ENCODE measurements at regions not wholly inside any gene's neighbourhood (a gene's known extent, or its start where the extent isn't known, plus 50 kb on each side); places are given as distances from the start of the nearest gene placed in this dataset.

DNA sequence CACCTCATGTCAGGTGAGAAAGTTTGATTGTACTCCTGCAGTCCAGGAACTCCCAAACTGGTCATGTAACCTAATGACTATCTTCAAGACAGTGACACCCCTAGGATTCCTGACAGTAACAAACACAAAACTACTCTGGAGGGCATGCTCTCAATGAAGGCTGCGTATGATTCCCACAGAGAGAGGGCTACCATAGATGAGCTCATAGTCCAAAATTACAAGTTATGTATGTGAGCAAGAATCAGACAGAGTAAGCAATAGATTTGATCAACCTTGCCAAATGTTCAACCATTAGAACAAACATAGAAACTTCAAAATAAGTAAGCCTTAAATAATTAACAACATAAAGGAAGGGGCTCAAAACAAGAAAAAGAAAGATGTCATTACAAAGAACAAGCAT is 158.1 kb downstream of the COPRS start:
- H3K27ac ChIP-seq: no peak overlapping the region
- no peak overlapping the region for H3K4me3 ChIP-seq
- TF ChIP-seq, protein P1, sequence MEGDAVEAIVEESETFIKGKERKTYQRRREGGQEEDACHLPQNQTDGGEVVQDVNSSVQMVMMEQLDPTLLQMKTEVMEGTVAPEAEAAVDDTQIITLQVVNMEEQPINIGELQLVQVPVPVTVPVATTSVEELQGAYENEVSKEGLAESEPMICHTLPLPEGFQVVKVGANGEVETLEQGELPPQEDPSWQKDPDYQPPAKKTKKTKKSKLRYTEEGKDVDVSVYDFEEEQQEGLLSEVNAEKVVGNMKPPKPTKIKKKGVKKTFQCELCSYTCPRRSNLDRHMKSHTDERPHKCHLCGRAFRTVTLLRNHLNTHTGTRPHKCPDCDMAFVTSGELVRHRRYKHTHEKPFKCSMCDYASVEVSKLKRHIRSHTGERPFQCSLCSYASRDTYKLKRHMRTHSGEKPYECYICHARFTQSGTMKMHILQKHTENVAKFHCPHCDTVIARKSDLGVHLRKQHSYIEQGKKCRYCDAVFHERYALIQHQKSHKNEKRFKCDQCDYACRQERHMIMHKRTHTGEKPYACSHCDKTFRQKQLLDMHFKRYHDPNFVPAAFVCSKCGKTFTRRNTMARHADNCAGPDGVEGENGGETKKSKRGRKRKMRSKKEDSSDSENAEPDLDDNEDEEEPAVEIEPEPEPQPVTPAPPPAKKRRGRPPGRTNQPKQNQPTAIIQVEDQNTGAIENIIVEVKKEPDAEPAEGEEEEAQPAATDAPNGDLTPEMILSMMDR (IDR thresholded peaks at IDR 0.05): no peak
- no peak for DNase-seq (ENCODE audit: low spot score)

DNA sequence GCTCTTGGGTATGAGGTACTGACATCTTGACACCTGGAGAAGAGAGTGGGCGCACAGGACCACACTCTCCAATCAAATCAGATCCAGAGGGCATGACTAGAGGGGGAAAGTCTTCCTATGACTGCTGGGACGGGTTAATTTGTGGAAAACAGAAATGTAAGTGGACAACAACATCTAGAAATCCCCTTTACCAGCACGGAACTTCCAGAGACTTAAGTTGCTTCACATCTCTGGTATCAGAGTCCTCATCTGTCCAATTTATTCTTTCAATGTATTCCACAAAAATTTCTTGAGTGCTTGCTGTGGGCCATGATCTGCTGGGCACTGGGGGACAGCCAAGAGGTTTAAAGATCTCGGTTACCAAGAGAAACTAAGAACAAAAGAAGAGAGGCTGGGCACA is 159.2 kb downstream of the COPRS start:
- H3K4me3 ChIP-seq: no peak overlapping the region
- DNase-seq (ENCODE audit: low spot score): no peak
- H3K27ac ChIP-seq: no peak overlapping the region
- TF ChIP-seq, protein P1 (IDR thresholded peaks at IDR 0.05): no peak

DNA sequence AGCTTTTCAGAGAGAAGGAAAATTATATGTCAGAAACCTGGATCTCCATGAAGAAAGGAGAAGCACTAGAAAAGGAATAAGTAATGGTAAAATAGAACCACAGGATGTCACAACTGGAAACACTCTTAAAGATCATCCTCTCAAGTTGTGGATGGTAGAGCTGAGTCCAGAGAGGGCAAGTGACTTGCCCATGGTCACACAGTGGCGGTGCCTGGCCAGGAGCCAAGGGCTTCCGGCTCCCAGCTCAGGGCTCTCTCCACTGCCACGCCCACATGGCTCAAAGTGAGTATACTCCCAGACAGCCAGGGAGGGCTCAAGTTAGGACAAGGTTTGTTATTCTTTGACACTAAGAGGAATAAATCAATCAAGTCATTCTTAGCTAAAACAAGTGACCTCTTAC is 159.8 kb downstream of the COPRS start:
- DNase-seq (ENCODE audit: low spot score): no peak
- H3K4me3 ChIP-seq: no peak overlapping the region
- TF ChIP-seq, protein P1 (IDR thresholded peaks at IDR 0.05): no peak
- H3K27ac ChIP-seq: no peak overlapping the region

DNA sequence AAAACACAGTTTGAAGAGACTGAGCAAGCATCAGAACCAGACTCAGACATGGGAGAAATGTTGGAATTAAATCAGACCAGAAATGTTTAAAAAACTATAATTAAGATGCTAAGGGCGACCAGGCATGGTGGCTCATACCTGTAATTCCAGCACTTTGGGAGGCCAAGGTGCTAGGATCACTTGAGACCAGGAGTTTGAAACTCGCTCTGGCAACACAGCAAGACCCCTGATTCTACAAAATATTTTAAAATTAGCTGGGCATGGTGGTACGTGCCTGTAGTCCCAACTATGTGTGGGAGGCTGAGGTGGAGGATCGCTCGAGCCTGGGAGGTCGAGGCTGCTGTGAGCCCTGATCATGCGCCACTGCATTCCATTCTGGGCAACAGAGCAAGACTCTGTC is 160.3 kb downstream of the COPRS start:
- no peak overlapping the region for H3K27ac ChIP-seq
- no peak for DNase-seq (ENCODE audit: low spot score)
- TF ChIP-seq, protein P1 (IDR thresholded peaks at IDR 0.05): no peak
- no peak overlapping the region for H3K4me3 ChIP-seq

DNA sequence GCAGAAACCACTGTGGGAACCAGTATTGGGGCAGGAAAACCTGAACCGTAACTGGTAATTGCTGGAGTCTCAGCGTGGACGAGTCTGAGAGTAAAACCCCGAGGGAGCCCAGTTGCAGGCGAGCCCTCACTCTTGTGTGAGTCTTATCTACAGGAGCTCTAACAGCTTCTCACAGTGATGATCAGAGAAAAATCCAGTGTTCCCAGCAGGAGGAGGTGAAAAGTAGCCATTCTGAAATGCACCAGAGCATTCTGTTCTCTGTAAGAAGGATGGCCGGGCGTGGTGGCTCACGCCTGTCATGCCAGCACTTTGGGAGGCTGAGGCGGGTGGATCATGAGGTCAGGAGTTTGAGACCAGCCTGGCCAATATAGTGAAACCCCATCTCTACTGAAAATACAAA is 161.2 kb downstream of the COPRS start:
- no peak overlapping the region for H3K4me3 ChIP-seq
- TF ChIP-seq, protein P1 (IDR thresholded peaks at IDR 0.05): no peak
- no peak for DNase-seq (ENCODE audit: low spot score)
- H3K27ac ChIP-seq: no peak overlapping the region

DNA sequence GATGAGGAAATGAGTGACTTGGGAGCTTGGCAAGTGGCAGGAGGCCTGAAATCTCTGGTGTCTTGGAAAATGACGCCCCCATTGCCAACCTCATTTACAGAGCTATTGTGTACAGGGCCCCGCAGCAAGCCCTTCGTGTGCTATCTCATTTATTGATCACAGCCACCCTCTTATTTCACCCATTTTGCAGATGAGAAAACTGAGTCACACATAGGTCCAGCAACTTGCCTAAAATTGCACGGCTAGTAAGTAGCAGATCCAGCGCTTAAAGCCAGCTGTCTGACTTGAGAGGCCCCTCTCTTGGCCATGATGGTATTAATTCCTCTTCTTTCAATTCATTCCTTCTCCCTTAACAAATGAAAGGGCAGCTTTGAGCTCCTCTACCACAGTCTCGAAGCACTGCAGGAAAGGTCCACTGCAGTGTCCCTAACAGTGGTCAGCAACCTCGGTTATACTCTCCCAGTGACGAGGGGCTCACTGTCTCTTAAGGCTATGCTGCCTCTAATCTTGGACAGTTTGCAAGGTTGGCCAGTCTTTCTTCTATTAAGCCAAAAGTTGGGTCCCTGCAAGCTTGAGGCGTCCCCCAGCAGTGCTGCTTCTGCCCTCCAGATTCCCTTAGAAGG is 162.2 kb downstream of the COPRS start:
- TF ChIP-seq, protein P1 (IDR thresholded peaks at IDR 0.05): no peak
- Histone ChIP-seq H3K4me3 (no peak overlapping the region), H3K27ac (peak overlapping the region; percentile 58 to 83)
- no peak for DNase-seq (ENCODE audit: low spot score)

DNA sequence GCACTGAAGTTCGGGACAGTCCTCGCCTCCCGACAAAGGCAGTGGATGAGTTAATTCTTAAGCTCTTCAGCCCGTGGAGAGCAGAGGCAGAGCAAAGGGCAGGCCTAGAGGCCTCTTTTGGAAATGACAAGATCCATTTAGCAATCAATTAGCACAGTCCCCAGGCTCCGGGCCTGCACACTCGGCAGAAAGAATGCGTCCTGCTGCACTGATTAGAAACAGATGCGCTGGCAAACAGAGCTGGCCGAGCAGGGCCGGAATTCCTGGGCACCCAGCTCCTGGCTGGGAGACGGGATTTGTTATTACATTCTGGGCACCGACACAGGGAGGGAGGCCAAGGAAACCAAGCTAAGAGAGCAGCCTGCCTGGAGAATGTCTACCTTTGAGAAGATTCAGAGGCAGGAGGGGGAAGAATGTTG is 162.9 kb downstream of the COPRS start:
- TF ChIP-seq, protein P1 (IDR thresholded peaks at IDR 0.05): no peak
- Histone ChIP-seq H3K27ac (peak overlapping the region; percentile 58 to 83), H3K4me3 (peak overlapping the region; percentile 6)
- DNase-seq (ENCODE audit: low spot score): peak; percentile 92
